ENCODE measurements at regions not wholly inside any gene's neighbourhood (a gene's known extent, or its start where the extent isn't known, plus 50 kb on each side); places are given as distances from the start of the nearest gene placed in this dataset.

- H3K4me3 ChIP-seq (ENCODE audit: low read depth, low read length), result no peak overlapping the region
- TF ChIP-seq CTCF (IDR thresholded peaks at IDR 0.05; ENCODE audit: borderline replicate concordance, insufficient read depth, low read depth, low read length), result no peak
Measured at GRCh38 chr12:98172304-98172703, 343.1 kb upstream of the TMPO start.

- no peak overlapping the region for H3K4me3 ChIP-seq (ENCODE audit: low read depth, low read length)
- TF ChIP-seq CTCF (IDR thresholded peaks at IDR 0.05; ENCODE audit: borderline replicate concordance, insufficient read depth, low read depth, low read length), result no peak
Measured at GRCh38 chr12:98172801-98173200, 342.6 kb upstream of the TMPO start.

GRCh38 chr12:98173773-98174427 is 341.5 kb upstream of the TMPO start:
- no peak for TF ChIP-seq CTCF (IDR thresholded peaks at IDR 0.05; ENCODE audit: borderline replicate concordance, insufficient read depth, low read depth, low read length)
- H3K4me3 ChIP-seq (ENCODE audit: low read depth, low read length), result no peak overlapping the region

DNA sequence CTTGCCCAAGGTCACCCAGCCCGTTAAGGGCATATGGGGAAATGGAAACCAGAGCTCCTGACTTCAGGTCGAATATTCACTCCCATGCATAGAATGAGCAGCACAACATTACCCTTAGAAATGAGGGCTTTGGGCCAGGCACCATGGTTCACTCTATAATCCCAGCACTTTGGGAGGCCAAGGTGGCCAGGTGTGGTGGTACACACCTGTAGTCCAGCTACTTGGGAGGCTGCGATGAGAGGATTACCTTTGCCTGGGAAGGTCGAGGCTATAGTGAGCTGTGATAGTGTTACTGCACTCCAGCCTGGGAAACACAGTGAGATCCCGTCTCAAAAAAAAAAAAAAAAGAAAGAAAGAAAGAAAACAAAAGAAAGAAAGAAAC is 341.0 kb upstream of the TMPO start:
- no peak for TF ChIP-seq CTCF (IDR thresholded peaks at IDR 0.05; ENCODE audit: borderline replicate concordance, insufficient read depth, low read depth, low read length)
- no peak overlapping the region for H3K4me3 ChIP-seq (ENCODE audit: low read depth, low read length)

GRCh38 chr12:98178126-98178525 is 337.3 kb upstream of the TMPO start:
- H3K4me3 ChIP-seq (ENCODE audit: low read depth, low read length), result no peak overlapping the region
- no peak for TF ChIP-seq CTCF (IDR thresholded peaks at IDR 0.05; ENCODE audit: borderline replicate concordance, insufficient read depth, low read depth, low read length)

GRCh38 chr12:98179151-98179550 is 336.2 kb upstream of the TMPO start:
- no peak for TF ChIP-seq CTCF (IDR thresholded peaks at IDR 0.05; ENCODE audit: borderline replicate concordance, insufficient read depth, low read depth, low read length)
- H3K4me3 ChIP-seq (ENCODE audit: low read depth, low read length), result no peak overlapping the region

DNA sequence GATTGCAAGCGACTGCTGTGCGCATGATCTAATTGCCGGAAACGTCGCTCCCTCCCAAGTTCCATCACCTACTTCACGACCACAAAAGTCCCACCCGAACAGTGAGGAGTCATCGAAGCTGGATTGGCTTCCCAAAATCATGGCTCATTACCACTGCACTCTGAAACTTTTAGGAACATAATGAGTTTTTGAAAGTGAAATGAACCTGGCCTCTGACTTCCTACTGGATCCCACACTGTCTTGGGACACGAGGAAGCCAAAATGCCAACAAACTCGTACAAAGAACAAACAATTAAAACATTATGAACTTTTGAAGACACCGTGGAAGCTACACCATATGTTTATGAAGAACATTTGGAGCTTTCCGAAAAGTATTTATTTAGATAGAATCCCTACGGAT is 334.8 kb upstream of the TMPO start:
- TF ChIP-seq CTCF (IDR thresholded peaks at IDR 0.05; ENCODE audit: borderline replicate concordance, insufficient read depth, low read depth, low read length), result no peak
- no peak overlapping the region for H3K4me3 ChIP-seq (ENCODE audit: low read depth, low read length)

Measured in GM12875 (cell line).